Astrocyte of the spinal cord (primary cell): ENCODE measurements at regions not wholly inside any gene's neighbourhood (a gene's known extent, or its start where the extent isn't known, plus 50 kb on each side); places are given as distances from the start of the nearest gene placed in this dataset.

Experiments used
- DNase-seq: peaks from one replicate; pipeline ENCODE4 v3.0.0; 2011; ENCODE audit warnings: low read depth, low spot score
- H3K4me3 ChIP-seq: 2 replicates; pipeline ENCODE4 v1.5.1; 2011; ENCODE audit warnings: low read depth, mild to moderate bottlenecking, low read length, moderate library complexity
- CTCF ChIP-seq: IDR thresholded peaks from 2 replicates; pipeline ENCODE4 v1.5.1; 2012; ENCODE audit warnings: low read depth, mild to moderate bottlenecking, low read length, inconsistent platforms
- in situ Hi-C: cut with HindIII; loops from 2 replicates; pipeline ENCODE4 v1.10.0; 2017; ENCODE audit warnings: low sequenced_read_pairs

GRCh38 chr3:21294768-21295167, 456.2 kb downstream of the ZNF385D start:
- no peak overlapping the region for H3K4me3 ChIP-seq
- DNase-seq: peak; percentile 31
- in situ Hi-C loops: no loop called here
- TF ChIP-seq CTCF: no peak

GRCh38 chr3:21292971-21293370, 458.0 kb downstream of the ZNF385D start:
- in situ Hi-C loops: no loop called here
- TF ChIP-seq CTCF: no peak
- DNase-seq: no peak
- no peak overlapping the region for H3K4me3 ChIP-seq

GRCh38 chr3:21290557-21290956, 460.5 kb downstream of the ZNF385D start:
- TF ChIP-seq CTCF: peak; percentile 58
- H3K4me3 ChIP-seq: no peak overlapping the region
- in situ Hi-C loops: no loop called here
- no peak for DNase-seq

GRCh38 chr3:21274079-21274571, 476.9 kb downstream of the ZNF385D start:
- no peak overlapping the region for H3K4me3 ChIP-seq
- no peak for DNase-seq
- in situ Hi-C loops: no loop called here
- no peak for TF ChIP-seq CTCF

- in situ Hi-C loops: no loop called here
- no peak overlapping the region for H3K4me3 ChIP-seq
- no peak for TF ChIP-seq CTCF
- DNase-seq: peak; percentile 56
Measured at GRCh38 chr3:21273259-21274025, 477.6 kb downstream of the ZNF385D start.

- no peak for DNase-seq
- no peak for TF ChIP-seq CTCF
- H3K4me3 ChIP-seq: no peak overlapping the region
- in situ Hi-C loops: no loop called here
Measured at GRCh38 chr3:21271606-21272016, 479.4 kb downstream of the ZNF385D start.
